ENCODE measurements at regions not wholly inside any gene's neighbourhood (a gene's known extent, or its start where the extent isn't known, plus 50 kb on each side); places are given as distances from the start of the nearest gene placed in this dataset.
A peak's percentile ranks its signal among the peaks of the same experiment; 100 is the strongest.

- H3K9me3 ChIP-seq (replicated peaks; ENCODE audit: control insufficient read depth, low read depth, low read length) = no peaks in the 10 kb centered on the region
- WGBS (ENCODE audit: insufficient coverage) = no CpG with 5 or more reads among the region's 5 CpGs
- H3K27ac ChIP-seq (ENCODE audit: low read length) = no peak overlapping the region
- H3K4me3 ChIP-seq (ENCODE audit: low read length) = no peak overlapping the region
- H3K27me3 ChIP-seq (ENCODE audit: control insufficient read depth, insufficient read depth, low read length) = peaks cover 9% of the 10 kb centered on the region
- no peak for DNase-seq
- peaks cover 6% of the 10 kb centered on the region for H3K4me1 ChIP-seq (ENCODE audit: control insufficient read depth, insufficient read depth, low read length)
- H3K36me3 ChIP-seq (ENCODE audit: control insufficient read depth, insufficient read depth, low read length) = no peaks in the 10 kb centered on the region
Observed at GRCh38 chr1:19591482-19592091, 52.5 kb upstream of the NBL1 start.

- no peak overlapping the region for H3K4me3 ChIP-seq (ENCODE audit: low read length)
- peaks cover 3% of the 10 kb centered on the region for H3K27me3 ChIP-seq (ENCODE audit: control insufficient read depth, insufficient read depth, low read length)
- 83% methylated on average over 1 of the region's 1 CpG for WGBS (ENCODE audit: insufficient coverage)
- H3K9me3 ChIP-seq (replicated peaks; ENCODE audit: control insufficient read depth, low read depth, low read length) = no peaks in the 10 kb centered on the region
- H3K27ac ChIP-seq (ENCODE audit: low read length) = no peak overlapping the region
- H3K4me1 ChIP-seq (ENCODE audit: control insufficient read depth, insufficient read depth, low read length) = no peaks in the 10 kb centered on the region
- DNase-seq = no peak
- no peaks in the 10 kb centered on the region for H3K36me3 ChIP-seq (ENCODE audit: control insufficient read depth, insufficient read depth, low read length)
Observed at GRCh38 chr1:19585507-19585906, 58.6 kb upstream of the NBL1 start.

GRCh38 chr1:19582318-19582717 lies 61.8 kb upstream of the NBL1 start:
- H3K36me3 ChIP-seq (ENCODE audit: control insufficient read depth, insufficient read depth, low read length) = no peaks in the 10 kb centered on the region
- H3K9me3 ChIP-seq (replicated peaks; ENCODE audit: control insufficient read depth, low read depth, low read length) = no peaks in the 10 kb centered on the region
- no peaks in the 10 kb centered on the region for H3K27me3 ChIP-seq (ENCODE audit: control insufficient read depth, insufficient read depth, low read length)
- peaks cover 7% of the 10 kb centered on the region for H3K4me1 ChIP-seq (ENCODE audit: control insufficient read depth, insufficient read depth, low read length)
- WGBS (ENCODE audit: insufficient coverage) = 40% methylated on average over 1 of the region's 4 CpGs
- H3K27ac ChIP-seq (ENCODE audit: low read length) = no peak overlapping the region
- no peak overlapping the region for H3K4me3 ChIP-seq (ENCODE audit: low read length)
- DNase-seq = no peak

- no peaks in the 10 kb centered on the region for H3K27me3 ChIP-seq (ENCODE audit: control insufficient read depth, insufficient read depth, low read length)
- DNase-seq = no peak
- no peaks in the 10 kb centered on the region for H3K36me3 ChIP-seq (ENCODE audit: control insufficient read depth, insufficient read depth, low read length)
- H3K4me3 ChIP-seq (ENCODE audit: low read length) = no peak overlapping the region
- no peaks in the 10 kb centered on the region for H3K9me3 ChIP-seq (replicated peaks; ENCODE audit: control insufficient read depth, low read depth, low read length)
- H3K27ac ChIP-seq (ENCODE audit: low read length) = no peak overlapping the region
- 100% methylated on average over 4 of the region's 7 CpGs for WGBS (ENCODE audit: insufficient coverage)
- H3K4me1 ChIP-seq (ENCODE audit: control insufficient read depth, insufficient read depth, low read length) = peaks cover 13% of the 10 kb centered on the region
Observed at GRCh38 chr1:19581381-19581780, 62.7 kb upstream of the NBL1 start.

- H3K36me3 ChIP-seq (ENCODE audit: control insufficient read depth, insufficient read depth, low read length) = no peaks in the 10 kb centered on the region
- WGBS (ENCODE audit: insufficient coverage) = no CpG with 5 or more reads among the region's 3 CpGs
- DNase-seq = peak; percentile 65
- no peaks in the 10 kb centered on the region for H3K9me3 ChIP-seq (replicated peaks; ENCODE audit: control insufficient read depth, low read depth, low read length)
- peaks cover 13% of the 10 kb centered on the region for H3K4me1 ChIP-seq (ENCODE audit: control insufficient read depth, insufficient read depth, low read length)
- H3K27ac ChIP-seq (ENCODE audit: low read length) = peak overlapping the region; percentile 77
- H3K27me3 ChIP-seq (ENCODE audit: control insufficient read depth, insufficient read depth, low read length) = no peaks in the 10 kb centered on the region
- no peak overlapping the region for H3K4me3 ChIP-seq (ENCODE audit: low read length)
Observed at GRCh38 chr1:19577561-19577960, 66.5 kb upstream of the NBL1 start.

GRCh38 chr1:19577036-19577435 lies 67.1 kb upstream of the NBL1 start:
- peak; percentile 93 for DNase-seq
- Histone ChIP-seq H3K36me3 (ENCODE audit: control insufficient read depth, insufficient read depth, low read length) (no peaks in the 10 kb centered on the region), H3K27ac (ENCODE audit: low read length) (peak overlapping the region; percentile 77), H3K9me3 (replicated peaks; ENCODE audit: control insufficient read depth, low read depth, low read length) (no peaks in the 10 kb centered on the region), H3K4me3 (ENCODE audit: low read length) (no peak overlapping the region), H3K27me3 (ENCODE audit: control insufficient read depth, insufficient read depth, low read length) (no peaks in the 10 kb centered on the region), H3K4me1 (ENCODE audit: control insufficient read depth, insufficient read depth, low read length) (peaks cover 13% of the 10 kb centered on the region)
- 14% methylated on average over 3 of the region's 5 CpGs for WGBS (ENCODE audit: insufficient coverage)

GRCh38 chr1:19569786-19570185 lies 74.3 kb upstream of the NBL1 start:
- DNase-seq = no peak
- Histone ChIP-seq H3K36me3 (ENCODE audit: control insufficient read depth, insufficient read depth, low read length) (no peaks in the 10 kb centered on the region), H3K4me1 (ENCODE audit: control insufficient read depth, insufficient read depth, low read length) (peaks cover 4% of the 10 kb centered on the region), H3K9me3 (replicated peaks; ENCODE audit: control insufficient read depth, low read depth, low read length) (peaks cover 2% of the 10 kb centered on the region), H3K27ac (ENCODE audit: low read length) (no peak overlapping the region), H3K27me3 (ENCODE audit: control insufficient read depth, insufficient read depth, low read length) (no peaks in the 10 kb centered on the region), H3K4me3 (ENCODE audit: low read length) (no peak overlapping the region)
- no CpG with 5 or more reads among the region's 3 CpGs for WGBS (ENCODE audit: insufficient coverage)

- Histone ChIP-seq H3K27me3 (ENCODE audit: control insufficient read depth, insufficient read depth, low read length) (no peaks in the 10 kb centered on the region), H3K36me3 (ENCODE audit: control insufficient read depth, insufficient read depth, low read length) (no peaks in the 10 kb centered on the region), H3K27ac (ENCODE audit: low read length) (peak overlapping the region; percentile 47), H3K4me1 (ENCODE audit: control insufficient read depth, insufficient read depth, low read length) (peaks cover 25% of the 10 kb centered on the region), H3K9me3 (replicated peaks; ENCODE audit: control insufficient read depth, low read depth, low read length) (peaks cover 2% of the 10 kb centered on the region), H3K4me3 (ENCODE audit: low read length) (no peak overlapping the region)
- peak; percentile 88 for DNase-seq
- no CpG with 5 or more reads among the region's 4 CpGs for WGBS (ENCODE audit: insufficient coverage)
Observed at GRCh38 chr1:19567041-19567440, 77.1 kb upstream of the NBL1 start.

GRCh38 chr1:19564366-19564765 lies 79.0 kb upstream of the CAPZB start:
- Histone ChIP-seq H3K27me3 (ENCODE audit: control insufficient read depth, insufficient read depth, low read length) (no peaks in the 10 kb centered on the region), H3K4me3 (ENCODE audit: low read length) (no peak overlapping the region), H3K36me3 (ENCODE audit: control insufficient read depth, insufficient read depth, low read length) (no peaks in the 10 kb centered on the region), H3K27ac (ENCODE audit: low read length) (peak overlapping the region; percentile 85), H3K4me1 (ENCODE audit: control insufficient read depth, insufficient read depth, low read length) (peaks cover 25% of the 10 kb centered on the region), H3K9me3 (replicated peaks; ENCODE audit: control insufficient read depth, low read depth, low read length) (no peaks in the 10 kb centered on the region)
- DNase-seq = no peak
- 16% methylated on average over 3 of the region's 5 CpGs for WGBS (ENCODE audit: insufficient coverage)

GRCh38 chr1:19563324-19564097 lies 78.2 kb upstream of the CAPZB start:
- WGBS (ENCODE audit: insufficient coverage) = 18% methylated on average over 11 of the region's 15 CpGs
- no peaks in the 10 kb centered on the region for H3K27me3 ChIP-seq (ENCODE audit: control insufficient read depth, insufficient read depth, low read length)

More at GRCh38 chr1:19563324-19564097, 78.2 kb upstream of the CAPZB start:
- peaks cover 25% of the 10 kb centered on the region for H3K4me1 ChIP-seq (ENCODE audit: control insufficient read depth, insufficient read depth, low read length)
- peak overlapping the region; percentile 14 for H3K4me3 ChIP-seq (ENCODE audit: low read length)
- H3K9me3 ChIP-seq (replicated peaks; ENCODE audit: control insufficient read depth, low read depth, low read length) = no peaks in the 10 kb centered on the region
- no peaks in the 10 kb centered on the region for H3K36me3 ChIP-seq (ENCODE audit: control insufficient read depth, insufficient read depth, low read length)
- peak; percentile 96 for DNase-seq
- H3K27ac ChIP-seq (ENCODE audit: low read length) = peak overlapping the region; percentile 85

Measured in muscle of leg (tissue), 3 donors.